ENCODE measurements at regions not wholly inside any gene's neighbourhood (a gene's known extent, or its start where the extent isn't known, plus 50 kb on each side); places are given as distances from the start of the nearest gene placed in this dataset.

GRCh38 chr7:7131273-7131672, 51.1 kb upstream of the C1GALT1 start:
- intact Hi-C loops (cut with micrococcal nuclease), result no loop called here
- Mint-ChIP-seq H3K36me3 (ENCODE audit: low read depth) (no peaks in the 10 kb centered on the region), H3K27ac (no peak overlapping the region), H3K9me3 (no peaks in the 10 kb centered on the region), H3K27me3 (no peaks in the 10 kb centered on the region), H3K4me1 (peaks cover 15% of the 10 kb centered on the region), H3K4me3 (no peak overlapping the region)
- POLR2A ChIA-PET, result no interaction called here
- CTCF ChIA-PET, result no interaction called here
- DNase-seq, result no peak
- ATAC-seq (ENCODE audit: low read depth), result no peak
- TF ChIP-seq, protein P1, sequence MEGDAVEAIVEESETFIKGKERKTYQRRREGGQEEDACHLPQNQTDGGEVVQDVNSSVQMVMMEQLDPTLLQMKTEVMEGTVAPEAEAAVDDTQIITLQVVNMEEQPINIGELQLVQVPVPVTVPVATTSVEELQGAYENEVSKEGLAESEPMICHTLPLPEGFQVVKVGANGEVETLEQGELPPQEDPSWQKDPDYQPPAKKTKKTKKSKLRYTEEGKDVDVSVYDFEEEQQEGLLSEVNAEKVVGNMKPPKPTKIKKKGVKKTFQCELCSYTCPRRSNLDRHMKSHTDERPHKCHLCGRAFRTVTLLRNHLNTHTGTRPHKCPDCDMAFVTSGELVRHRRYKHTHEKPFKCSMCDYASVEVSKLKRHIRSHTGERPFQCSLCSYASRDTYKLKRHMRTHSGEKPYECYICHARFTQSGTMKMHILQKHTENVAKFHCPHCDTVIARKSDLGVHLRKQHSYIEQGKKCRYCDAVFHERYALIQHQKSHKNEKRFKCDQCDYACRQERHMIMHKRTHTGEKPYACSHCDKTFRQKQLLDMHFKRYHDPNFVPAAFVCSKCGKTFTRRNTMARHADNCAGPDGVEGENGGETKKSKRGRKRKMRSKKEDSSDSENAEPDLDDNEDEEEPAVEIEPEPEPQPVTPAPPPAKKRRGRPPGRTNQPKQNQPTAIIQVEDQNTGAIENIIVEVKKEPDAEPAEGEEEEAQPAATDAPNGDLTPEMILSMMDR (IDR thresholded peaks at IDR 0.05), result no peak

Data from activated B cell treated with CpG ODN at 0.5 μM for 24 hours (primary cell).